Muscle of leg (tissue), 3 donors: ENCODE measurements at regions not wholly inside any gene's neighbourhood (a gene's known extent, or its start where the extent isn't known, plus 50 kb on each side); places are given as distances from the start of the nearest gene placed in this dataset.
A peak's percentile ranks its signal among the peaks of the same experiment; 100 is the strongest.

ENCODE experiments used
- DNase-seq: peaks from one replicate; pipeline ENCODE4 v3.0.0; 2013
- H3K27ac ChIP-seq: one replicate; pipeline ENCODE4 v1.5.1; 2013; ENCODE audit warnings: mild to moderate bottlenecking, low read length, control low read depth
- H3K27me3 ChIP-seq: one replicate; pipeline ENCODE4 v1.6.1; 2013; ENCODE audit warnings: low read length; ENCODE audit not compliant: control insufficient read depth, insufficient read depth
- H3K36me3 ChIP-seq: one replicate; pipeline ENCODE4 v1.6.1; 2013; ENCODE audit warnings: low read length; ENCODE audit not compliant: control insufficient read depth, insufficient read depth
- H3K4me1 ChIP-seq: one replicate; pipeline ENCODE4 v1.6.1; 2013; ENCODE audit warnings: low read length; ENCODE audit not compliant: control insufficient read depth, insufficient read depth
- H3K4me3 ChIP-seq: one replicate; pipeline ENCODE4 v1.5.1; 2013; ENCODE audit warnings: low read length, control low read depth
- H3K9me3 ChIP-seq: replicated peaks from 2 replicates; pipeline ENCODE4 v1.6.1; 2013; ENCODE audit warnings: low read depth, low read length; ENCODE audit not compliant: control insufficient read depth
- WGBS: methylation state at CpG from one replicate; pipeline ENCODE4 v1.1.5; 2013; ENCODE audit warnings: missing lambda C conversion rate; ENCODE audit not compliant: insufficient coverage; 5-methylcytosine and 5-hydroxymethylcytosine counted together

DNA sequence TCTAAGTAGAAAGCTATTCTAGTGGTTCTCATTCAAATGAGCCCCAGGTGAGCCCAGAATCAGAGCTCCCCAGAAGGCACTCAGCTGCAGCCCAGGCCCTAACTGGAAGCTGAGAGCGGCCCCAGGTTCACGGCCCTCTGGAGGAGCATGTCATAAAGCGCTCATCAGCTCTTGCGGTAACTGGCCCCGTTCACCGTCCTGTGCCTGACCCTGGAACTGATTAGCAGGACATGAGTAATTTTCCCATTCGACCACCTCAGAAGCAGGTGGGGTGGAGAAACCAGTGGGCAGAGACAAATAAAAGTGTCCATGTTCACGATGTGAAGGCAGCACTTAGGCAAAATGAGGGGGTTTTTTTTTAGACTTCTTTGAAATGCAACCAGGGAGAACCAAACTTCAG is 136.1 kb upstream of the LYZL2 start:
- peaks cover 14% of the 10 kb centered on the region for H3K9me3 ChIP-seq
- no peak overlapping the region for H3K4me3 ChIP-seq
- no peak for DNase-seq
- no peaks in the 10 kb centered on the region for H3K4me1 ChIP-seq
- H3K27ac ChIP-seq = no peak overlapping the region
- no peaks in the 10 kb centered on the region for H3K27me3 ChIP-seq
- WGBS = 74% methylated on average over 5 of the region's 8 CpGs
- H3K36me3 ChIP-seq = no peaks in the 10 kb centered on the region

DNA sequence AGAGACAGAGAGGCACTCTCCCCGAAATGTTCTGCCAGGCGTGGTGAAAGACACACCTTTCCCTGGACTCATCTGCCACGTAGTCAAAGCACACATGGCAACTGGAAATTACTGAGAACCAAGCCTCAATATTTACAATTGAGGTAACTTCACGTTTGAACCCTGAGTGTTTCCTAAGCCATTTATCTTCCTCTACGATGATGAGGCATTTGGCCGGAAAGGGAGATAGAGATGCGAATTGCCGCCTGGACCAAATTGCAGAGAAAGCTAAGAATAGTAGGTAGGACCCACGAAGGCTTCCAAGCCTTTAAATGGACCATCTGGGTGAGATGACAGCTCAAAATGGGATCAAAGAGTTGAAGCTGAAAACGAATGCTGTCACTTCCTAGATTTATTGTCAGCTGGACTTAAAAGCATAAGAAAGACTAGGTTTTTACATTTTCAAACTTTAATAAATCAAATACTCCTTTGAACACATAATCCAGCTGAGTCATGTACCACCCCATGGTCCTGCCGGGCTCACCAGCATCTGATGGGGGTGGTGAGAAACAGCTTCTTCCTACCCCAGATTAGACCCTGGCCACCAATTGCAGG is 135.6 kb upstream of the LYZL2 start:
- H3K4me1 ChIP-seq = no peaks in the 10 kb centered on the region
- no peak for DNase-seq
- peaks cover 9% of the 10 kb centered on the region for H3K9me3 ChIP-seq
- H3K36me3 ChIP-seq = no peaks in the 10 kb centered on the region
- H3K27ac ChIP-seq = no peak overlapping the region
- 85% methylated on average over 8 of the region's 11 CpGs for WGBS
- H3K27me3 ChIP-seq = no peaks in the 10 kb centered on the region
- no peak overlapping the region for H3K4me3 ChIP-seq

DNA sequence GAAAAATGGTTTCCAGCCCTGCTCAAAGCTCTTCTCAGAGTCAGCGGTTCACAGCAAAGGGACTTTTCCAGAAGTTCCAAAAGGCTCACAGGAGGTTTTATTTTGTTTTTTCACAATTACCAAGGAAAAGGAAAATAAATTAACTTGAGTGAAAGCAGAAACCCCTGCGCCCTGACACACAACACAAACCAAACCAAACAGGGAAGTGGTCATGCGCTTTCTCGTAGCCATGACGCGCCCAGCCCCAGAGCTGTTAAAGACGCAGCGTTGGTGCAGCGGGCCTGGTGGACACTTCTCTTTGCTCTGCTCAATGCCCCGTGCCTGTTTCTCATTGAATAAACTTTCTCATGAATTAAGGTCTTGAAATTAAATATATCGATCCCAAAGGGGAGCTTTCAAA is 134.4 kb upstream of the LYZL2 start:
- WGBS = 68% methylated on average over 7 of the region's 11 CpGs

DNA sequence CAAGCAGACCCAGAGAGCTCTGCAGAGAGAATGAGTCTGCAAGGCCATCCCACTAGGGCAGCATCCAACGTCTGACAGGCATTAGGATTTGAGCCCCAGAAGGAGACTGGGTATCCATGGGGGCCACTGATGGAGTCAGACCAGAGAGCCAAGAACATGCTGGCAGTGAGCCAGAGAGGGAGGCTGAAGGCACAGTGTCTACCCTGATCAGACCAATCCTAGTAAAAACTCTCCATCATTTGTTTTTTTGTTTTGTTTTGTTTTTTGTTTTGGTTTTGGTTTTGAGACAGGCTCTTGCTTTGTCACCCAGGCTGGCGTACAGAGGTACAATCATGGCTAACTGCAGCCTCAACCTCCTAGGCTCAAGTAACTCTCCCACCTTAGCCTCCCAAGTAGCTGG is 133.1 kb upstream of the LYZL2 start:
- 100% methylated on average over 1 of the region's 2 CpGs for WGBS
- H3K27ac ChIP-seq = no peak overlapping the region
- H3K27me3 ChIP-seq = no peaks in the 10 kb centered on the region
- no peaks in the 10 kb centered on the region for H3K9me3 ChIP-seq
- no peak overlapping the region for H3K4me3 ChIP-seq
- DNase-seq = no peak
- H3K4me1 ChIP-seq = peaks cover 3% of the 10 kb centered on the region
- H3K36me3 ChIP-seq = no peaks in the 10 kb centered on the region

More for the DNA sequence above, 134.4 kb upstream of the LYZL2 start:
- no peak overlapping the region for H3K4me3 ChIP-seq
- H3K27ac ChIP-seq = no peak overlapping the region
- H3K9me3 ChIP-seq = no peaks in the 10 kb centered on the region
- DNase-seq = peak; percentile 61
- H3K4me1 ChIP-seq = peaks cover 3% of the 10 kb centered on the region
- no peaks in the 10 kb centered on the region for H3K36me3 ChIP-seq
- H3K27me3 ChIP-seq = no peaks in the 10 kb centered on the region

DNA sequence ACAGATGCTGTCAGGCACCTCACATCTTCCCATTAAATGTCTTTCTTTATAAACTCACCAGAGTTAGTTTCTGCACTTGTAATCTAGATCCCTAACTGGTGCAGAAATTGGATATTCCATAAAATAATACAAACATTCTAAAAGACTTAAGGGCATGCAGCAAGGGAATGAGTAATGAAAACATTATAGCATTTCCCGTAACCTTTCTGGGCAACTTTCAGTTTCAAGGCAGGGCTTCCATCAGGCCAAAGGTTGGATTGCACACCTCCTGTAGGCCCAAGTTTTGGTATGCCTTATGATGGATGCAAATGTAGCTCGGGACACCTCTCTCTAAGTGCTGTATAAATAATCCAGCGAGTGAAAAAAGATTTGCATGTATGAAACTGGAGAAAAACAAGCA is 129.9 kb upstream of the LYZL2 start:
- H3K27ac ChIP-seq = no peak overlapping the region
- WGBS = no CpG with 5 or more reads among the region's 3 CpGs

DNA sequence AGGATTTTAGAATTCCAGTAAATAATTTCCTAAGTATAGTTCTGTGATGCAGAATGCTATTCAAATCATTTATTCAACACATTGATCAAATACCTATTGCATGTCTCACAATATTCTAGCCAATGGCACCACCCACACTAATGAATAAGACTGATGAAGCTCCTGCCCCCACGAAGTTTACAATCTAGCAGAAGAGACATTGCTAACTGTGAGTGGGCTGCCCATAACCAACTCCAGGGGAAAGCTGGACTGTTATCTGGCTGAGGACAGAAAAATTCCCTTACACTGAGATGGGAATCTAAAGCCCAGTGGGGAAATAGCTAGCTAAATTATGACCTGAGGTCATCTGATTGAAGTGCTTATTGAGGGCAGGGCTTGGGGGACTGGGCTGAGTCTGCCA is 128.8 kb upstream of the LYZL2 start:
- H3K4me1 ChIP-seq = peaks cover 33% of the 10 kb centered on the region
- H3K27ac ChIP-seq = peak overlapping the region; percentile 37
- no peak overlapping the region for H3K4me3 ChIP-seq
- DNase-seq = peak; percentile 60
- no peaks in the 10 kb centered on the region for H3K9me3 ChIP-seq
- no peaks in the 10 kb centered on the region for H3K36me3 ChIP-seq
- no CpG with 5 or more reads among the region's 1 CpG for WGBS
- H3K27me3 ChIP-seq = no peaks in the 10 kb centered on the region

More for the DNA sequence above, 129.9 kb upstream of the LYZL2 start:
- Histone ChIP-seq H3K27me3 (no peaks in the 10 kb centered on the region), H3K9me3 (no peaks in the 10 kb centered on the region), H3K36me3 (no peaks in the 10 kb centered on the region), H3K4me1 (peaks cover 22% of the 10 kb centered on the region), H3K4me3 (no peak overlapping the region)
- no peak for DNase-seq

DNA sequence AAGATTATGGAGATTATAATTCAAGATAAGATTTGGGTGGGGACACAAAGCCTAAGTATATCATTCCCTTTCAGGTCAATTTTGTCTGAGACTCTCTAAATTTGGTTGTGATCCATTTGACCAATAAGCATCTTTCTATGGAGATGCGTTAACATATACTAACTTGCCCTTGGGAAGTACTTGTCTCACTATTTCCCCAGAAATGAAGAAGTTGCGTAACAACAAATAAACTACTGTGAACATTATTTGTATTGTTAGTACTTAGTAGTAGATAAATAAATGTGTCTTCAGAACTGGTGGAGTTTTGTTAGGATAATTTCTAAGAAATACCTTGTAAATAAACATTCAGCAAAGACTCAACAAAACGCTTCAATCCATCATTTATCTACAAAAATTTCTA is 127.3 kb upstream of the LYZL2 start:
- Histone ChIP-seq H3K4me3 (no peak overlapping the region), H3K9me3 (no peaks in the 10 kb centered on the region), H3K4me1 (peaks cover 48% of the 10 kb centered on the region), H3K27ac (no peak overlapping the region), H3K36me3 (no peaks in the 10 kb centered on the region), H3K27me3 (no peaks in the 10 kb centered on the region)
- DNase-seq = no peak
- WGBS = no CpG with 5 or more reads among the region's 3 CpGs

DNA sequence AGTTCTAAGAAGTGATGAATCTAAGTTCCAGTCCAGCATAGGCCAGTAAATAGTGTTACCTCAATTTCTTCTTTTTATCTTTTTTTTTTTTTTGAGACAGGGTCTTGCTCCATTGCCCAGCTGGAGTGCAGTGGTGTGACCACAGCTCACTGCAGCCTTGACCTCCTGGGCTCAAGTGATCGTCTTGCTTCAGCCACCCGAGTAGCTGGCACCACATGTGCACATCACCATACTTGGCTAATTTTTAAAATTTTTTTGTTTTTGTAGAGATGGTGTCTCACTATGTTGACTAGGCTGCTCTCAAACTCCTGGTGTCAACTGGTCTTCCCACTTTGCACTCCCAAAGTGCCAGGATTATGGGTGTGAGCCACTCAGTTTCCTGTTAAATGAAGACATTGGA is 126.6 kb upstream of the LYZL2 start:
- Histone ChIP-seq H3K4me1 (peaks cover 55% of the 10 kb centered on the region), H3K36me3 (no peaks in the 10 kb centered on the region), H3K27ac (peak overlapping the region; percentile 72), H3K27me3 (no peaks in the 10 kb centered on the region), H3K9me3 (no peaks in the 10 kb centered on the region), H3K4me3 (no peak overlapping the region)
- no CpG with 5 or more reads among the region's 2 CpGs for WGBS
- no peak for DNase-seq

DNA sequence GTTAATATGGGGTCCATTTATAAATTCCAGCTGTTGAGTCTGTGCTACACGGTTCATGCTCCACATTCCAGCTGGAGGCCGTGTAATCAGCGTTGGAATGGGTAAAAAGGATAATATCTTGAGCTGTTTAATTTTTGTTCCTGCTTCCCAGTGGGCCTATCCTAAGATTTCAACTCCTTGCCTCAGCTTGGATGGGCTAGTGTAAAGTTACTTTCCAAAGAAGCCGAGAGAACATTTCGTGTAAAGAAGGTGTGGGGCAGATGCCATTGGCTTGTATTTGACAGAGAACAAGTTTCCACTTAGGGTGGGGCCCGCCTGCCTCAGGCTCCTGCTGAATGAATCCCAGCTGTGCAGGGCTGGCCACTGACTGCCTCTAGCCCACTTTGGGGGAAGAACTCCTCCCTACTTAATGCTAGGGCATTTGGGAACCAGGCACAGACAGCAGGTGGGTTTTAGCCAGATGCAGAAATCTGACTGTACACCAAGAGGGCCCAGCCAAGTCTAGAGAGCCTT is 125.9 kb upstream of the LYZL2 start:
- H3K4me3 ChIP-seq = no peak overlapping the region
- H3K9me3 ChIP-seq = no peaks in the 10 kb centered on the region
- 9% methylated on average over 3 of the region's 6 CpGs for WGBS
- peak overlapping the region; percentile 72 for H3K27ac ChIP-seq
- H3K4me1 ChIP-seq = peaks cover 62% of the 10 kb centered on the region
- no peaks in the 10 kb centered on the region for H3K27me3 ChIP-seq
- peak; percentile 98 for DNase-seq
- no peaks in the 10 kb centered on the region for H3K36me3 ChIP-seq

DNA sequence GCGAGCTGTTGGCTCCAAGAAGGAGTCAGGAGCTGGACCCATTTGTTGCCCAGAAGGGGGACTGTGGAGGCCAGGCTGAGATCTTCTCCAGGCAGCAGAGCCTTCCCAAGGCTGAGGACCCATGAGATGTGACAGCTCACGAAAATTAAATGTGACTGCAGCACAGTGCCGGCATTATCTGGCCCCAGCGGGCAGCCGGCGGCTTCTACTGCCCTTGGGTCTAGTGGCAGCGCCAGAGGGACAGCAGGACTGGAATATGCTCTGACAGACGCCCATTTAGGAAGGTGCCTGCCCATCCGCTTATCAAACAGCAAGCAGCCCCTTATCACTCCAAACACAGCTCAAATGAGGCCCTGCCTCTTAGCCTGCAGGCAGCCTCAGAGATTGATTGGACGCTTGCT is 122.9 kb upstream of the LYZL2 start:
- Histone ChIP-seq H3K27ac (peak overlapping the region; percentile 86), H3K27me3 (no peaks in the 10 kb centered on the region), H3K9me3 (no peaks in the 10 kb centered on the region), H3K4me1 (peaks cover 67% of the 10 kb centered on the region), H3K36me3 (no peaks in the 10 kb centered on the region), H3K4me3 (no peak overlapping the region)
- 66% methylated on average over 8 of the region's 10 CpGs for WGBS
- no peak for DNase-seq
